HG02588 (cell line): ENCODE measurements at regions not wholly inside any gene's neighbourhood (a gene's known extent, or its start where the extent isn't known, plus 50 kb on each side); places are given as distances from the start of the nearest gene placed in this dataset.

Experiments
- ATAC-seq: cut with Tn5 transposase; IDR thresholded peaks from one replicate; pipeline ENCODE4 v1.9.1; 2021; ENCODE audit warnings: mild to moderate bottlenecking, moderate library complexity; ENCODE audit not compliant: unreplicated experiment

DNA sequence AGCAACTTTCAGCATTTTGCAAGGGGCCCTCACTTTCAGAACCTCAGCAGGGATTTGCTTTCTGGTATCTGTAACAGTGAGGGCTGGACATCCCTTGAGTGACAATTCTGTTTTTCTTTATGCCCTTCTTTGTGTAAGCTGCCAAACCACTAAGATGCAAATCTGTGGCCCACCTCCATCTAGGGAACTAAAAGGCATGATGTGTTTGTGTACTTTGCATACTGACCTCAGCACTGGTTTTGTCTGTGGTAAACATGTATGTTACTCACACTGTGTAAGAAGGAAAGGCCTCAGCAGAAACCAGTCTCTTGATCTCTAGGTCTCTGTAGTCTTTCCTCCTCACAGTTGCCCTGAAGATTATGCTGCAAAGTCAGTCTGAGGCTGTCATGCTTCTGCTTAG, 396.6 kb upstream of the DYNLRB2 start:
- peak; percentile 99 for ATAC-seq

DNA sequence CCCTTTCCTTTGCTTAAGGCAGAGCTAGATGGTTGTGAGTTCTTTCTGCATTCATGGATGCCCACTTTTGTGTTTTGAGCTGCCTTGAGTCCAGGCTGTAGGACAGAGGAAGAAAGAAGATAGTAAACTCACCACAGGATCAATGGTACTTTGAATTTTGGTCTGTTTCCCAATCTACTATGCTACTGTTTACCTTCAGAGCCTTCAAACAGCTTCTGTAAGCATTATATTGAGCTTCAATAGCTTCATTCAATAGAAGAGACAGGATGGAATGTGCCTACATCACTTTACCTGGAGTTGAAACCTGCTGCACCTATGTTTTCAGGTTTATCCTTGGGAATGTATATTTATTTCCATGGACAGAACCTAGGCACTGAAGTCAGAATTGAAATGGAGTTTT, 397.9 kb upstream of the DYNLRB2 start:
- no peak for ATAC-seq

DNA sequence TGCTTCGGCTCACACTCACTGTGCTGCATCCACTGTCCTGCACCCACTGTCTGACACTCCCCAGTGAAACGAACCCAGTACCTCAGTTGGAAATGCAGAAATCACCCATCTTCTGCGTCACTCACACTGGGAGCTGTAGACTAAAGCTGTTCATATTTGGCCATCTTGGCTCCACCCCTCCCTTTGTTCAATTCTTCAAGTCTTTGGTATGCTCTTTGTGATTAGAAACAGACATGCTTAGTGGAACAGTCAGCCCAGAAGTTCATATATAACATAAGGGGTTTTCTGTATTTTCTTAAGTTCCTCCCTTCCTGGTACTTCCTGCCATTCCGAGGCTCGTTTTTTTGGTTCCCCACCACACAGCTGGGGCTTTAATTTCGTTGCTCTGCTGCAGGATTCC, 398.5 kb upstream of the DYNLRB2 start:
- ATAC-seq, result no peak

DNA sequence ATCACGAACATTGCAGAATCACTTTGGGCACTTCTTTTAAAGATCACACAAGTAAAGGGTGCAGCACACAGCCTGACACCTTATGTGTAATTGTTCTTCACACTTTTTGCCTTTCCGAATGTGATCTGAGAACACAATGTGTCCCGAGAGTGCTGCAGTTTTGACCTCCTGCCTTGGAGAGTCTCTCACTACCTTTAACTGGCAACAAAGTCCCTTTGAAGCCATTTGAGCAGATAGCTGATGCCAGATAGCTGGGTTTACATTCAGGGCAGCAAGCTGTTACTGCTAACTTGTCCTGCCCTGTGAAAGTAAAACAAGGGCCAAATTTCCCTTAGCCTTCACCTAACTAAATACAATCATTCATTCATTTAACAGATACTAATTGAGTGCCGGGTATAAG, 411.0 kb upstream of the DYNLRB2 start:
- ATAC-seq, result no peak

DNA sequence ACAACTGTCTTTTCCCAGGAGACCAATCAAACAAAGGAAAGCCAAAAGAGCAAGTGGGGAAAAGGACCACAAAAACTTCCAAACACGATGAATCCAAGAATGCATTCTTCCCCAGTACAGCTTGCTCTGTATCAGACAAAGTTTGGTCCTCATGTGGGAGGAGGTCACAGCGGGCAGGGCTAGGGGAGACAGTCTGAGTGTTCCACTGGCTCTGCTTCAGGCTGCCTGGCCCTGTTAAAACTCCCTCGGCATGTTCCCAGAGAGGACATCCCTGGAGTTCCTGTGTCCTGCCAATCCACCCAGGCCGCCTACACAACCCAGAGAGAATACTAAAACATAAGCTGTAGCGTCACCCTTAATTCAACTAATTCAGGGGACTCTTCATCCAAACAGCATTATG, 415.1 kb upstream of the DYNLRB2 start:
- no peak for ATAC-seq

DNA sequence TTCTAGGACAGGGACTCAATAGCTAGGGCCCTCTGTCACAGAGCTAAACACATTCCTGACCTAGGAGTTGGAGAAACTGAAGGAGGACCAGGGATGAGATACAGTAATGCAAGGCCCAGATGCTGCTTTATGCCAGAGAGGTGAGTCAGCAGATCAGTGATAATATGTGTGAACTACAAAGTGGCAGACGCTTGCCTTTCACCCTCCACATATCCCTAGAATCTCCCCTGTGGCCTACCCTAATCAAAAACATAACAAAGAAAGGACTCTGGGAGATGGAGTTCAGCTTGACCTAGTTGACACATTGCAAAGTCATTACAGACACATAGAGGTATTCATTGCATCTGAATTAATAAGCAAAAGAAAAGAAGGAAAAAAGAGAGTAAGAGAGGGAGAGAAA, 417.6 kb upstream of the DYNLRB2 start:
- ATAC-seq, result no peak

DNA sequence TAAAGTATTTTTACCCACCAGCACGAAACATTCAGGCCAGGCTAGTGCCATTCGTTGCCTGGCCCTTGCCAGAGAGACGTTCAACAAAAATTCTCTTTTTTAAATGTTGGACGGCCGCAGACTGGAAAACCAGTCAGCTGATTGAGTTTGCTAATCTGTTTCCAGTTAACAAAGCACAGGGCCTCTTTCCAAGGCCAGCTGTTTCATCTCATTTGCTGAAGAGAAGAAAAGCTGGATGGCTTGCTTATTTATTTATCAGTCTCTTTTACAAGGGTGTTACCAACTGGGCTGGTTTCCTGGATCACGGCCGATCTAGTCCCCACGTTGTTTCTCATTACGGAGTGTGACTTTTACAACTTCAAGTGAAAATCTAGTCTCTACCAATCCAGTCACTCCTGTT, 418.7 kb upstream of the DYNLRB2 start:
- ATAC-seq, result no peak

DNA sequence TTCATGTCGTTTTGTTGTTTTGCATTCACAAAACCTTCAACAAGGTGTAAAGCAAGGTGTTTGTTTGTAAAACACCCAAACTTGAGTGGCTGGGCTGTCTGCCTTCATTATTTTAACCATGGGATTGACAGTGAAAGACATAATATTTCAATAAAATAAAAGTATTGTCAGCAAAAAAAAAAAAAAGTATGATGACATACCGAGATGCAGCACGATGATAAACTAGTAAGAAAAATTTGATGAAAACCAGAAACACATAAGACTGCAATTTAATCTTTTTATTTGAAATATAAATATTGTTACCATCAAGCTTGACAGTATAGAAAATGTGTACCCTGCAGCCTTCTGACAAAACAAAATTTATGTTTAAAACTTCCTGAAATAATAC, 419.3 kb upstream of the DYNLRB2 start:
- no peak for ATAC-seq

DNA sequence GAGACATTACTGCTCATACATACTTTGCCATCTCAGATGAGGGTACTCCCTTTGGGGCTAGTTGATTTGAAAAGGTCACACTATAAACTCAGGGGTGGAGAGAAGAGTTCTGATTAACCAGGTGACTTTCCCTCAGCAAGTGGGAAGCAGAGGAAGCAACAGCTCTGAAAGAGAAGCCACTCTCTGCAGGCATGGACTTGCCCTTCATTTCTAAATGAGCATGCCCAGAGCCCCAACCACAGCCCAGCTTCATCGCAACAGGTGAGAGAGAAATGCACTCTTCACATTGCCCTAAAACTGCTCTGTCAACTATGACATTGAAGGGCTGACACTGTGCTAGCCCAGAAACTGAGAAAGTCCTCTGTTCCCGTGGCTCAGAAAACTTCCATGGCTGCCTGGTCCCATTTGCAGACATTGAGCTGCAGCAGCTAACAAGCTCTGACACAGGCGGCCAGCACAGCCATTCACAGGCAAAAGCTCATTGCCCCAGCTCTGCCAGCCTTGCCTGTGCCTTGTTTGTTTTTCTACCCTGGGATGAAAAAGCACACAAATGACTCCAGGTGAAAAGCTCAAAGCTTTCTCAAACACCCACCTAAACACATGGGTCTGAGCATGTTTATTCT, 419.8 kb upstream of the DYNLRB2 start:
- ATAC-seq, result no peak

DNA sequence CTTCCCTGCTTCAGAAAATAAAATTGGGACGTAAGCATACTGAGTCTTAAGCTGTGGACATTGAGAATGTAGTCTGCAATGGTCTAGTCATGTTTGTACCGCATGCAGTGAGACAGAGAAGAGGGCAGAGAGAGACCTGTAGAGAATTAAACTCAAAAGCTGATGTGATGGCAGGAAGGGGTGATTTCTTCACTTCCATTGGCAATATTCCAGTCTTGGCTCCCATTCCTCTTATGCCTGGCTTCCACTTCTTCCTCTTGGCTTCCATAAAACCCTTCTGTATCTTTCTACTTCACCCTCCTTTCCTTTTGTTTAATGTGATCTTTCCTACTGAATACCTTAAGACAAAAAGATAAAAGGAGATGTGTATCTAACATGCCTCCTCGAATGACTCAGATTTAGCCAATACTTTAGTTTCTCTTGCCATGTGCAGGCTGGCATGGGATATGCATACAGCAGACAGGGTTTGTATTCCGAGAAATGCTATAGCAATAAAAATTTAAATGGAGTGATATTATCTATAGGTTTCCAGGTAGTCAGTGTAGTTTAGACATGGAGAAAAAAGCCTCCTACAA, 423.1 kb upstream of the DYNLRB2 start:
- ATAC-seq, result no peak

DNA sequence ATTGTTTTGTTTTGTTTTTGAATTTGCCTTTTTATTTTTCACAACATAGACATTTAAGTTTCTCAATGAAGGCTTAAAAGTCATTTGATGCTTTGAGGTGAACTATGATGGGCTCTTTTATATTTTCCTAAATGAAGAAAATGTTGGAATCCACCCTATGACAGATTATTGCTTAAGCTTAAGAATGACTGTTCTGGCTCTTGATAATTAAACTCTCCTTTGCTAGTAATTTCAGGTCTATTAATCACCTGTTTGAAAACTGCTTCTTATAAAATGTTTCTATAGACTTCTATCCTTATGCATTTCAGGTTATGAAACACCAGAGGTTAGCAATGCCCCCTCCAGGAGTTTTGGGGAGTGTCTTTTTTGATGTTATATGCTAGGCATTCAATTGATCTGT, 424.1 kb upstream of the DYNLRB2 start:
- no peak for ATAC-seq

DNA sequence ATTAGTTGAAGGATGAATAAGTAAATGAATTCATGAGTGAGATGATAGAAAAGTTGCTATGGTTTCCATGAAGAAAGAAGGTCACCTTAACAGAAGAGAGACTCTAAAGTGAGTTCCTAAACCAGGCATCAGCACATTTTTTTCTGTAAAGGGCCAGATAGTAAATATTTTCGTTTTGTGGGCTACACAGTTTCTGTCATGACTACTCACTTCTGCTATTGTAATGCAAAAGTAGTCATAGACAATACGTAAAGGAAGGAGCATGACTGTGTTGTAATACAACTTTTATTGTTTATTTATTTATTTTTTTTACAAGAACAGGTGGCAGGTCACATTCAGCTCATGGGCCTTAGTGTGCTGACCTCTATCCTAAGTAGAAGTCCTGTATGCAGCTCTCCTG, 426.1 kb upstream of the DYNLRB2 start:
- no peak for ATAC-seq

DNA sequence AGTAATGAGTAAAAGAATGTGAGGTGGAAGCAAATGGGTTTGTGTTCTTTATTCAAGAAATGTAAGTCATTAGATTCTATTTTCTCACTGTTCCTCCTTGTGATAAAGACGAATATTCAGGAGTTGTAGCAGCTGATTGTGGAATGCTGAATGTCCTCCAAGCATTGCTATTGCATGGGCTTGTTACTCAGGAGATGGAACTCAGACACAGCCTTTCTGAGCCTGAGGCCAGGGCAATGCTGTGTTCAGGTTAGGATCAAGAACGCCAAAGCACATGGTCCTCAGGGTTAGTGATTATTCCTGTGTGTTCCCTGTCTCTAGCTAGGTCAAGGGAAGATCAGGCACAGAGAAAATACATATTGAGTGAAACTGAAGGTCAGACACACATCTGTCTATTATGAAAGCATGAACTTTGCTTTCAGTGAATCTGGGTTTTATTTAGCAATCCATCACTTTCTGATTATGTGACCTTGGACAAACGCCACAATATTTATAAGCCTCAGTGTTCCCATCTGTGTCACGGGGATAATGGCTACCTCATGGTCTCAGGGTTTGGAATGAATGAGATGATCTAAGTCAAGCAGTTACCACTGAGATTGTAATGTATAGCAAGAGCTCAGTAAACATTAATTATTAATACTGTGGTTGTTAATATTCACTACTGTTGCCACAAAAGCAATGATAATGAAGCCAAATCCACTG, 426.8 kb upstream of the DYNLRB2 start:
- ATAC-seq, result no peak

DNA sequence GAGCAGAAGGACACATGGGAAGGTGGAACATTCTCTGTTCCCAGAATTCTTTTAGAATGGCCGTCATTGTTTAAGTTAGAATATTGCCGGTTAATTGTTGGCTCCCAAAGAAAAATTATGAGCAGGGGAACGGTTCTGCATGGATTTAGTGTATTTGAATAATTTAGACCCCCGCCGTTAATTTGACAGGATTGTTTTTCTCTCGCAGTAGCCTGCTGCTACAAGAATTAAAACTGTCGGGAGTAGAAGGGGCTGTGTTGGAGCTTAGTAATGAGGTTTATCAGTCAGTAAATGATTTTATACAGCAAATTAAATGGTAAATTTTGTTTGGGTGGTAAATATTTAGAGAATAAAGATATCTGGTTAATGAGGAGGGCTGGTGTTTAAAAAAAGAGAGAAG, 431.2 kb upstream of the DYNLRB2 start:
- ATAC-seq, result no peak

DNA sequence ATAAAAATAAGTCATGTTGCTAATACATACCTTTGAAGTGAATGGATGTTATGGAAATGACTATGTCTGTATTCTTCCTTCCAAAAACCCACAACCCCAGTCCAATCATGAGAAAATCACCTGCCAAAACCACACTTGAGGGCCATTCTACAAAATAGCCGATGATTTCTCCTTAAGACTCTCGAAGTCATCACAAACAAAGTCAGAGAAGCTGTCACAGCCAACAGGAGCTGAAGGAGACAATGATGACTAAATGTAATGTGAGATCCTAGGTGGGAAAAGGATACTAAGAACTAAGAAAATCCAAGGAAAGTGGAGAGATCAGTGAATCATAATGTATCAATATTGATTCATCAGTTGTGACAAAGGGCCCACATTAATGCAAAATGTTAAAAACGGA, 432.9 kb upstream of the DYNLRB2 start:
- ATAC-seq, result no peak

DNA sequence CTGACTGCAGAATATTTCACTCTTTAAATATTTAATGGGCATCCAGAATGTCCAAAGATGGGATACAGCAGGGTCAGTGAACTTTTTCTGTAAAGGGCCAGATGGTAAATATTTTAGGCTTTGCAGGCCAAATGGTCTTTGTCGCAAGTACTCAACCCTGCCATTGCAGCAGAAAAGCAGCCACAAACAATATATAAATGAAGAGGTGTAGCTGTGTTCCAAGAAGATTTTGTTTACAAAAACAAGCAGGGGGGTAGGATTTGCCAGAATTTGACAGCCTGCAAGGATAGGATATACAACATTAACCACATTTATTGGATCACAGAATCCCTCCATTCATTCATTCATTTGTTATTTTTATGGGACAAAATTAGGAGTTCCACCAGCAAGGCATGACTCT, 435.0 kb upstream of the DYNLRB2 start:
- ATAC-seq, result no peak

DNA sequence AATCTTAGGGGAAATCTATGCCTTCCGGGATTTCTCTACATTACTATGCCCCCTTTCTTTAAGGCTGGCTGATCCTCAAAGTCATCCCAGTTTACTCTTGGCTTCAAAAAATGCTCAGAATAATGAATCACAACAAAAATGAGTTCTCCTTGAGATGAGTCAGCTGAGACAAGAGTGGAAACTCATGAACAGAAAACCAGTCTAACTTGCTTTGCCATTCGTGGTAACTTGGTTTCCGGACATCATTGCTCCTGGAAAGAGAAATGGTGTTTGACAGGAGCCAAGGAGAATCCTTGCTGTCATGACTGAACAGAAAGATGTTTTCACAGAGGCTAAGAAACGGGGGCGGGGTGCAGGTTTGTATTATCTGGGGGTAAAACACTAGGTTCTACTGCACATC, 435.6 kb upstream of the DYNLRB2 start:
- no peak for ATAC-seq

DNA sequence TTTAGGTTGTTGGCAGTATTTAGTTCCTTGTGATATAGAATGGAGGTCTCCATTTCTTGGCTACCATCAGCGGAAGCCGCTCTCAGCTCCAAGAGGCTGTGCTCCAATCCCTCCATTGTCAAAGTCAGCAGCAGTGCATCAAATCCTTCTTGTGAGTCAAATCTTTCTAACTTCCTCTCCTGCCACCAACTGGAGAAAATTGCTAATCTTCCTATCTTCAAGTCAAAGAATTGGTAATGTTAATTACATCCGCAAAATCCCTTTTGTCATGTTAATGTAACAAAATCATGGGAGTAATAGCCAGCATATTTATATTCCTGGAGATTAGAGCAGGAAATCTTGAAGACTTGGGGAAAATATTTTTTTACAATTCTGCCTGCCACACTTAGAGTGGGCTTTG, 436.4 kb upstream of the DYNLRB2 start:
- no peak for ATAC-seq

DNA sequence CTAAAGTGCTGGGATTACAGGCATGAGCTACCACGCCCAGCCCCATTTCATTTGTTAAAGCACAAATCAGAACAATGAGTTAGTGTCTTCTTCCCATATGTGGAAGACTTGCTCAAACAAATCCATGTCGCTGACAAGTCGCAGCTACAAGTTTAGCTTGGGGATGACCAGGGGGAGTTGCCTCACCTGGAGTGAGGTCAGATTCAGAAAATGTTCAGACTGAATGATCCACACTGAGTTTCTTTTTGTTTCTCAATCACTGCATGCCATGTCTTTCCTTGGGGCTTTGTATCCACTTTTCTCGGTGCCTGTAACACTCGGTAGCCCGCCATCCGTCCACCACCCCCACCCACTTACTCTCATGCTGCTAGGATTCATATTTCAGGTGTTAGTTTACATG, 437.3 kb upstream of the DYNLRB2 start:
- no peak for ATAC-seq

DNA sequence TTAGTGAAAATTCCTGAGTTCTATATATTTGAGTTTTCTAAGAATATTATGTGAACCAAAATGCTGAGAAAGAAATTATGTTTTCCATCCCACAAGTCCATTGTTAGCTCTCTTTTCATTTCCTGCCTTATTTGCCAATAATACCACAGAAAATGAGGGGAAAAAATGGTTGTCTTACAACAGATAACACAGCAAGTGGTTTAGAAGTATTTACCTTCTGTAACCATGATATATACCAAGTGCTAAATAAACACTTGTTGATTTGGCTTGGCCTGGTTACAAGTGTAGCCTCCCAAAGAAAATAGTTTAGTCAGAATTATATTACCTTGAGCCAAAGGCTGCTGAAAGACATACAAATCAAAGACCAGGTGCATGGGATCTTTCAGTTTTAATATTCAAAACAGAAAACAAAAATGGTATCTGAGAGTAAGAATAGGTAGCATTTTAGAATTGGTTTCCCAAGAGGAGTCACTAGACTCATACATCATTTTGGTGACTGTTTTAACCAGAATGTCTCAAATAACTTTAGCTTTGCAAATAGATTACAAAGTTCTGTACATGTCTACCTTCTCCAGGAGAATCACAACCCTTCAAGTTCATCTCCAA, 439.8 kb upstream of the DYNLRB2 start:
- ATAC-seq, result no peak

DNA sequence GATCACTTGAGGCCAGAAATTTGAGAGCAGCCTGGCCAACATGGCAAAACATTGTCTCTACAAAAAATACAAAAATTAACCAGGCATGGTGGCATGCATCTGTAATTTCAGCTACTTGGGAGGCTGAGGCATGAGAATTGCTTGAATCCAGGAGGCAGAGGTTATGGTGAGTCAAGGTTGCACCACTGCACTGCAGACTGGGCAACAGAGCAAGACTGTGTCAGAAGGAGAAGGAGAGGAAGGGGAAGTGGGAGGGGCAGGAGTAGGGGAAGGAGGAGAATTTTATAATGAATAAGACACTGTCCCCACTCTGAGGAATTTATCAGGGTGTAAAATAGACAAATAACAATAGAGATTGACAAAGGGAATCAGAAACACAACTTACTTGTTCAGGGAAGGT, 440.6 kb upstream of the DYNLRB2 start:
- no peak for ATAC-seq

DNA sequence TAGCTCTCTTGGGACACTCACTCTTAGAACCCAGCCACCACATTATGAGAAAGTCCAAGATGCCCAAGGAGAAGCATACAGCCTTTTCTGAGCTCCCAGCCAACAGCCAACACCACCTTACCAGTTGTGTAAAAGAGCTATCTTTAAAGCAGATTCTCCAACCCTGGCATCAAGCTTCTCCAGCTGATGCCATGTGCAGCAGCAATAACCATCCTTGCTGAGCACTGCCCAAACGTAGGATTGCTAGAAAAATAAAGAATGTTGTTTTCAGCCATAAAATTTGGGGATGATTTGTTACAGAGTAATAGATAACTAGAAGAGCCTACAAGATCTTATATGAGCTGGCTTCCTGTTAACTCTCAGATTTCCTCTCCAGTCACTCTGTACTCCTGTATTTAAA, 443.7 kb upstream of the DYNLRB2 start:
- no peak for ATAC-seq
